Calu3 (cell line): ENCODE measurements at regions not wholly inside any gene's neighbourhood (a gene's known extent, or its start where the extent isn't known, plus 50 kb on each side); places are given as distances from the start of the nearest gene placed in this dataset.

Experiments
- BruUV-seq: library from RNA; stranded (reverse); fragments of 400-500 nt; replicated peaks from 2 replicates; lab custom pipeline; 2021; lab: Mats Ljungman, UMichigan
- CTCF ChIA-PET: fragments of 300-600 bp; sonication (Branson Sonifier 250); formaldehyde crosslinking; loops from one replicate; lab custom pipeline; 2022; ENCODE audit warnings: antibody characterized with exemption; lab: Charles Lee
- DNase-seq: peaks from one replicate; pipeline ENCODE4 v3.0.0; 2022
- H3K27ac Mint-ChIP-seq: one replicate; pipeline ENCODE4 v1.8.0; 2022; ENCODE audit warnings: mixed read lengths; ENCODE audit not compliant: unreplicated experiment
- H3K27me3 Mint-ChIP-seq: one replicate; pipeline ENCODE4 v1.8.0; 2022; ENCODE audit warnings: mixed read lengths; ENCODE audit not compliant: unreplicated experiment
- H3K36me3 Mint-ChIP-seq: one replicate; pipeline ENCODE4 v1.8.0; 2022; ENCODE audit warnings: mild to moderate bottlenecking, moderate library complexity, mixed read lengths; ENCODE audit not compliant: insufficient read depth, unreplicated experiment
- H3K4me1 Mint-ChIP-seq: one replicate; pipeline ENCODE4 v1.8.0; 2022; ENCODE audit warnings: mild to moderate bottlenecking, low read depth, mixed read lengths; ENCODE audit not compliant: unreplicated experiment
- H3K4me3 Mint-ChIP-seq: one replicate; pipeline ENCODE4 v1.8.0; 2022; ENCODE audit warnings: mild to moderate bottlenecking, low read depth, moderate library complexity, mixed read lengths; ENCODE audit not compliant: unreplicated experiment
- H3K9me3 Mint-ChIP-seq: one replicate; pipeline ENCODE4 v1.8.0; 2022; ENCODE audit warnings: low read depth, mixed read lengths; ENCODE audit not compliant: unreplicated experiment
- intact Hi-C: fragments of 100-400 bp; cut with micrococcal nuclease; formaldehyde crosslinking; loops from one replicate; pipeline ENCODE4 v1.10.0; 2022; ENCODE audit not compliant: unreplicated experiment
- TF ChIP-seq, protein P1 (sequence below): fragments of 200-600 bp; IDR thresholded peaks from one replicate; pipeline ENCODE4 v1.8.0; 2022; ENCODE audit warnings: antibody characterized with exemption; ENCODE audit not compliant: unreplicated experiment

DNA sequence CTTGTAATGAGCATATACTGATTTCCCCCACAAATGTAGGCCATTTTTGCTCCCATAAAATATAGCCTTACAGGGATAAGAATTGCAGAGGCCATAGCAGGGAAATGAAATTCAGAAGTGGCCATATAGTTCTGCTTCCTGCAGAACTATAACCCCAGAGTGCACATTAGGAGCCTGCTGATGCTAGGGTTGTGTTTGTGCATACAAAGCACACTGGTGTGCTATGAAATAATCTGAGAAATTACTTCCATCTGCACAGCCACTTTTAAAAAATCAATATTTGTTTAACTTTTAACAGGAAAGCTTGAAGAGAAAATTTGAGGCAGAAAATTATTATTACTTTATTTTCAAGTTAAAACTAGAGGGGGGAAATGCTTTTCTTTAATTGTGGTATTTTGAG, 380.3 kb downstream of the MRPS30 start:
- no peaks in the 10 kb centered on the region for H3K4me1 Mint-ChIP-seq
- BruUV-seq = no TSS peak
- no peaks in the 10 kb centered on the region for H3K36me3 Mint-ChIP-seq
- H3K27me3 Mint-ChIP-seq = no peaks in the 10 kb centered on the region
- H3K9me3 Mint-ChIP-seq = no peaks in the 10 kb centered on the region
- no peak overlapping the region for H3K4me3 Mint-ChIP-seq
- intact Hi-C loops = no loop called here
- no peak overlapping the region for H3K27ac Mint-ChIP-seq
- CTCF ChIA-PET = no interaction called here
- TF ChIP-seq, protein P1, sequence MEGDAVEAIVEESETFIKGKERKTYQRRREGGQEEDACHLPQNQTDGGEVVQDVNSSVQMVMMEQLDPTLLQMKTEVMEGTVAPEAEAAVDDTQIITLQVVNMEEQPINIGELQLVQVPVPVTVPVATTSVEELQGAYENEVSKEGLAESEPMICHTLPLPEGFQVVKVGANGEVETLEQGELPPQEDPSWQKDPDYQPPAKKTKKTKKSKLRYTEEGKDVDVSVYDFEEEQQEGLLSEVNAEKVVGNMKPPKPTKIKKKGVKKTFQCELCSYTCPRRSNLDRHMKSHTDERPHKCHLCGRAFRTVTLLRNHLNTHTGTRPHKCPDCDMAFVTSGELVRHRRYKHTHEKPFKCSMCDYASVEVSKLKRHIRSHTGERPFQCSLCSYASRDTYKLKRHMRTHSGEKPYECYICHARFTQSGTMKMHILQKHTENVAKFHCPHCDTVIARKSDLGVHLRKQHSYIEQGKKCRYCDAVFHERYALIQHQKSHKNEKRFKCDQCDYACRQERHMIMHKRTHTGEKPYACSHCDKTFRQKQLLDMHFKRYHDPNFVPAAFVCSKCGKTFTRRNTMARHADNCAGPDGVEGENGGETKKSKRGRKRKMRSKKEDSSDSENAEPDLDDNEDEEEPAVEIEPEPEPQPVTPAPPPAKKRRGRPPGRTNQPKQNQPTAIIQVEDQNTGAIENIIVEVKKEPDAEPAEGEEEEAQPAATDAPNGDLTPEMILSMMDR = no peak
- no peak for DNase-seq

DNA sequence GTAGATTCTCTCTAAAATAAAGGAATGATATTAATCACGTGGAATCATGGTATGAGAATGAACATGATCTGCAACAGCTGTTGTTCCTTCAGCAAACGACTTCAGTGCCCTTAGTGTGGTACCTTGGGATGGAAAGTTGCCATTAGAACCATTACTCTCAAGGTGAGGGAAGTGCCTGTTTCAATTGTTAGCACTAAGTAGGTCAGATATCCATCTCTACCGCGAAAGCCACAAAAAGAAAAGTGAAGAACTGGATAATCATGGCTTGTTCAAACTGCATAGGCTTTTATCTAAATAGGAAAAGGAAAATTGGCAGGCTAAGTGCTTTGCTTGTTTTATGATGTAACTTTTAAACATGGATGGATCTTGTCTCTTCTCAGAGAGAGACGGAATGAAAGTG, 380.7 kb downstream of the MRPS30 start:
- Mint-ChIP-seq H3K9me3 (no peaks in the 10 kb centered on the region), H3K27ac (no peak overlapping the region), H3K4me1 (no peaks in the 10 kb centered on the region), H3K36me3 (no peaks in the 10 kb centered on the region), H3K27me3 (no peaks in the 10 kb centered on the region), H3K4me3 (no peak overlapping the region)
- TF ChIP-seq, protein P1 = no peak
- CTCF ChIA-PET = no interaction called here
- intact Hi-C loops = no loop called here
- no peak for DNase-seq
- BruUV-seq = no TSS peak

DNA sequence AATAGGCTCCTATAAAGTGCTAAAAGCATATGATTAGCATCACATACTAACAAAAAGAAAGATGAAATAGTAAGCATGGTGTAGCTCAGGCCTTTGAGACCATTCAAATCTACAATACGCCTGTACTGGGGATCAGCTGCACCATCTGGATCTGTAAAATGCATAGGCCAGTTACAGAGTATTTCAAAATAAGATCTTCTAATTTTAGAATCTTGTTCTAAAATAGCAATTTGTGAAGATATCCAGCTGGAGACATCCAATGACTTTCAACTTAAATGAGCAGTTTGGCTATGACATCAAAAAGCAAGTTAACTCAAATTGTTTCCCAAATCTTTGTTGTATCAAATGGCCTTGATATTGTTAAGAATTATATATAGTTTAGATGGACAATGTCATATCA, 386.3 kb downstream of the MRPS30 start:
- Mint-ChIP-seq H3K4me3 (no peak overlapping the region), H3K9me3 (peaks cover 3% of the 10 kb centered on the region), H3K27ac (no peak overlapping the region), H3K27me3 (no peaks in the 10 kb centered on the region), H3K4me1 (no peaks in the 10 kb centered on the region), H3K36me3 (no peaks in the 10 kb centered on the region)
- no TSS peak for BruUV-seq
- no peak for DNase-seq
- CTCF ChIA-PET = no interaction called here
- TF ChIP-seq, protein P1 = no peak
- intact Hi-C loops = no loop called here
